A673 (cell line): ENCODE measurements at regions not wholly inside any gene's neighbourhood (a gene's known extent, or its start where the extent isn't known, plus 50 kb on each side); places are given as distances from the start of the nearest gene placed in this dataset.

Source experiments
- BruUV-seq: library from RNA; stranded (reverse); fragments of 400-500 nt; replicated peaks from 2 replicates; lab custom pipeline; 2021; lab: Mats Ljungman, UMichigan
- CTCF ChIA-PET: fragments of 300-600 bp; sonication (Branson Sonifier 250); formaldehyde crosslinking; loops from one replicate; lab custom pipeline; 2022; ENCODE audit warnings: antibody characterized with exemption; lab: Charles Lee
- POLR2A ChIA-PET: fragments of 300-600 bp; sonication (Branson Sonifier 250); formaldehyde crosslinking; loops from one replicate; lab custom pipeline; 2022; ENCODE audit warnings: antibody characterized with exemption; ENCODE audit not compliant: low non-redundant PET; lab: Charles Lee
- DNase-seq: peaks from one replicate; pipeline ENCODE4 v3.0.0-alpha.2; 2015; ENCODE audit warnings: low spot score
- H3K27ac ChIP-seq: fragments of 200-600 bp; sonication (generic); 2 replicates; pipeline ENCODE4 v1.5.1; 2016; ENCODE audit warnings: mixed run types, low read depth, mild to moderate bottlenecking, mixed read lengths, antibody characterized with exemption, low read length; ENCODE audit not compliant: poor library complexity, severe bottlenecking
- H3K27me3 ChIP-seq: fragments of 200-600 bp; sonication (generic); replicated peaks from 2 replicates; pipeline ENCODE4 v1.6.1; 2017; ENCODE audit warnings: mixed run types, low read depth, mild to moderate bottlenecking, mixed read lengths, antibody characterized with exemption, low read length; ENCODE audit not compliant: insufficient read depth, poor library complexity
- H3K36me3 ChIP-seq: fragments of 200-600 bp; sonication (generic); 2 replicates; pipeline ENCODE4 v1.6.1; 2016; ENCODE audit warnings: mixed run types, mild to moderate bottlenecking, mixed read lengths, antibody characterized with exemption, low read length; ENCODE audit not compliant: insufficient read depth, poor library complexity, severe bottlenecking
- H3K4me1 ChIP-seq: fragments of 200-600 bp; sonication (generic); 2 replicates; pipeline ENCODE4 v1.6.1; 2017; ENCODE audit warnings: mixed run types, mild to moderate bottlenecking, mixed read lengths, antibody characterized with exemption, low read length; ENCODE audit not compliant: insufficient read depth, poor library complexity, severe bottlenecking
- H3K4me3 ChIP-seq: fragments of 200-600 bp; sonication (generic); 2 replicates; pipeline ENCODE4 v1.5.1; 2016; ENCODE audit warnings: low read depth, mixed run types, mild to moderate bottlenecking, mixed read lengths, low read length; ENCODE audit not compliant: poor library complexity, severe bottlenecking
- H3K9me3 ChIP-seq: fragments of 200-600 bp; sonication (generic); 2 replicates; pipeline ENCODE4 v1.6.1; 2016; ENCODE audit warnings: mixed run types, low read depth, mild to moderate bottlenecking, mixed read lengths, antibody characterized with exemption, low read length; ENCODE audit not compliant: poor library complexity, severe bottlenecking
- EZH2 ChIP-seq: fragments of 200-600 bp; sonication (generic); IDR thresholded peaks from 2 replicates; pipeline ENCODE4 v1.6.1; 2017; ENCODE audit warnings: borderline replicate concordance, low read depth, mild to moderate bottlenecking, mixed read lengths, antibody characterized with exemption, low read length; ENCODE audit not compliant: poor library complexity, severe bottlenecking
- intact Hi-C: fragments of 100-400 bp; cut with micrococcal nuclease; formaldehyde crosslinking; loops from one replicate; pipeline ENCODE4 v1.10.0; 2022; ENCODE audit not compliant: unreplicated experiment
- TF ChIP-seq, protein P1 (sequence below): fragments of 300-800, 200-600 bp; sonication (generic); conservative IDR thresholded peaks from 2 replicates; pipeline ENCODE4 v1.5.1; 2017; ENCODE audit warnings: low read depth, mild to moderate bottlenecking, antibody characterized with exemption, low read length, moderate library complexity, mixed read lengths

DNA sequence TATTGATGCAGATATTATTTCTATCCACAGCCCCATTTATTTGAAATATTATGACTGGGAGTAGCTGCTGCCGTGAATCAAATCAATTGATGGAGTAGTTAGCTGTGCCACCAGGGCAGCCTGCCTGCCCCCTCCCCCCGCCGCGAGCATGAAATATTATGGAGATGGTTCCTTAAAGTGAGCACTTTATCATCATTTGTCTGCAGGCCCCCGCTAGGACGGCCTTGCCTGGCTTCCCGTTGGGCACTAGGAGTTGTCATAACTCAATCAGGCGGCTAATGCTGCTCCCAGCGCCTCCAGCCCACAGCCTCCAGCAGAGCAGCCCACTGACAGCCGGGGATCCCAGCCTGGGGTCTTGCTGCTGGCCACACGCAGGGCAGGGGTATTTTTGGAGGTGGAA is 173.9 kb downstream of the SALL1 start:
- intact Hi-C loops = no loop called here
- TF ChIP-seq, protein P1, sequence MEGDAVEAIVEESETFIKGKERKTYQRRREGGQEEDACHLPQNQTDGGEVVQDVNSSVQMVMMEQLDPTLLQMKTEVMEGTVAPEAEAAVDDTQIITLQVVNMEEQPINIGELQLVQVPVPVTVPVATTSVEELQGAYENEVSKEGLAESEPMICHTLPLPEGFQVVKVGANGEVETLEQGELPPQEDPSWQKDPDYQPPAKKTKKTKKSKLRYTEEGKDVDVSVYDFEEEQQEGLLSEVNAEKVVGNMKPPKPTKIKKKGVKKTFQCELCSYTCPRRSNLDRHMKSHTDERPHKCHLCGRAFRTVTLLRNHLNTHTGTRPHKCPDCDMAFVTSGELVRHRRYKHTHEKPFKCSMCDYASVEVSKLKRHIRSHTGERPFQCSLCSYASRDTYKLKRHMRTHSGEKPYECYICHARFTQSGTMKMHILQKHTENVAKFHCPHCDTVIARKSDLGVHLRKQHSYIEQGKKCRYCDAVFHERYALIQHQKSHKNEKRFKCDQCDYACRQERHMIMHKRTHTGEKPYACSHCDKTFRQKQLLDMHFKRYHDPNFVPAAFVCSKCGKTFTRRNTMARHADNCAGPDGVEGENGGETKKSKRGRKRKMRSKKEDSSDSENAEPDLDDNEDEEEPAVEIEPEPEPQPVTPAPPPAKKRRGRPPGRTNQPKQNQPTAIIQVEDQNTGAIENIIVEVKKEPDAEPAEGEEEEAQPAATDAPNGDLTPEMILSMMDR = no peak
- no peak for TF ChIP-seq EZH2
- no peak for DNase-seq
- H3K4me1 ChIP-seq = no peaks in the 10 kb centered on the region
- BruUV-seq = no TSS peak
- H3K9me3 ChIP-seq = no peaks in the 10 kb centered on the region
- ChIA-PET CTCF (no interaction called here), POLR2A (no interaction called here)
- H3K27ac ChIP-seq = no peak overlapping the region
- no peak overlapping the region for H3K4me3 ChIP-seq
- H3K36me3 ChIP-seq = no peaks in the 10 kb centered on the region
- H3K27me3 ChIP-seq = peaks cover 48% of the 10 kb centered on the region

DNA sequence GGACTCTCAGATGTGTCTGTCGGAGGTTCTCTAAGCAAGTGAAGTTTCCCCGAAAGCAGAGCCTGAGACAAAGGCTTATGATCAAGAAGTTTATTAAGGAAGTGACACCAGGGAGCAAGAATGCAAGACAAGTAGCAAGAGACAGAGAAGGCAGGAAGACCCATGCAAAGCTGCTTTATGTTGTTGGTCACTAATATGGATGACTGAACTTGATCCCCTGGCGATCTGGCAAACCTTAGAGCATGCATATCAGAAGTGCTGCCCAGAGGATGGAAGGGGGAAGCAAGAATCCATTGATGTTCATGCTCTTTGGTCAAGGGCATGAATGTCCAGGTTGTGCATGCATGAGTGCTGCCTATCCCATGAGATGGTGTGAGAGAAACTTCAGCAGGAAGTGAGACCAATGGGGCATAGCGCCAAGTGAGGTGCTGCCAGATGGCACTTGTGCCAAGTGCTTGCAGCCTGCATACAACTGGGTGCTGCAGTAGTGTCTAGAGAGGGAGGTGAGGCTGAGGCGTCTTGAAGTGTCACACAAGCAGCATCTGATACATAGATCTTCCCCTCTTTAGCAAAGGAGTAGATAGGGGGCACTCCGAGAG is 176.5 kb downstream of the SALL1 start:
- Histone ChIP-seq H3K36me3 (no peaks in the 10 kb centered on the region), H3K9me3 (no peaks in the 10 kb centered on the region), H3K4me1 (no peaks in the 10 kb centered on the region), H3K27ac (no peak overlapping the region), H3K4me3 (no peak overlapping the region), H3K27me3 (peaks cover 67% of the 10 kb centered on the region)
- TF ChIP-seq, protein P1 = no peak
- TF ChIP-seq EZH2 = no peak
- ChIA-PET POLR2A (no interaction called here), CTCF (no interaction called here)
- intact Hi-C loops = no loop called here
- DNase-seq = no peak
- BruUV-seq = no TSS peak

DNA sequence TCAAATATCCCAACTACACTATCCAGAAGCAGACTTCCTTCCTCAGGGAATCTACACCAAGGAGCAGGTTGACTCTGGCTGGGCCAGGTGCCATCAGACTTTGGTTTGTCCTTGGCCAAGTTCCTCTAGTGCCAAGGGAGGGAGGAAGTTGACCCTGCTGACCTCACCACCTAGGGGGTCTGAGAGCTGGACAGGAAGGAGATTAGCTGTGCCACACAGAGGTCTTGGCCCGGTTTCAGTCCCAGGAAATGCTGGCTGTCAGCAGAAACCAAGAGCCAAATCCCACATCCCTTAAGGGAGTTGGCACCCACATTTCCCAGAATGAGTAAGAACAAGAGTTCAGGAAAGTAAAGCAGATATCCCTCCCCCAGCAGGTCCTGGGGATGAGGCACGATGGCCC is 178.2 kb downstream of the SALL1 start:
- Histone ChIP-seq H3K4me1 (no peaks in the 10 kb centered on the region), H3K9me3 (no peaks in the 10 kb centered on the region), H3K27me3 (peaks cover 67% of the 10 kb centered on the region), H3K36me3 (no peaks in the 10 kb centered on the region), H3K4me3 (no peak overlapping the region), H3K27ac (no peak overlapping the region)
- TF ChIP-seq EZH2 = no peak
- TF ChIP-seq, protein P1 = no peak
- ChIA-PET POLR2A (no interaction called here), CTCF (no interaction called here)
- no TSS peak for BruUV-seq
- intact Hi-C loops = no loop called here
- no peak for DNase-seq
